Calu3 (cell line): ENCODE measurements at regions not wholly inside any gene's neighbourhood (a gene's known extent, or its start where the extent isn't known, plus 50 kb on each side); places are given as distances from the start of the nearest gene placed in this dataset.

Experiments used
- BruUV-seq: library from RNA; stranded (reverse); fragments of 400-500 nt; replicated peaks from 2 replicates; lab custom pipeline; 2021; lab: Mats Ljungman, UMichigan
- CTCF ChIA-PET: fragments of 300-600 bp; sonication (Branson Sonifier 250); formaldehyde crosslinking; loops from one replicate; lab custom pipeline; 2022; ENCODE audit warnings: antibody characterized with exemption; lab: Charles Lee
- DNase-seq: peaks from one replicate; pipeline ENCODE4 v3.0.0; 2022
- H3K27ac Mint-ChIP-seq: one replicate; pipeline ENCODE4 v1.8.0; 2022; ENCODE audit warnings: mixed read lengths; ENCODE audit not compliant: unreplicated experiment
- H3K27me3 Mint-ChIP-seq: one replicate; pipeline ENCODE4 v1.8.0; 2022; ENCODE audit warnings: mixed read lengths; ENCODE audit not compliant: unreplicated experiment
- H3K36me3 Mint-ChIP-seq: one replicate; pipeline ENCODE4 v1.8.0; 2022; ENCODE audit warnings: mild to moderate bottlenecking, moderate library complexity, mixed read lengths; ENCODE audit not compliant: insufficient read depth, unreplicated experiment
- H3K4me1 Mint-ChIP-seq: one replicate; pipeline ENCODE4 v1.8.0; 2022; ENCODE audit warnings: mild to moderate bottlenecking, low read depth, mixed read lengths; ENCODE audit not compliant: unreplicated experiment
- H3K4me3 Mint-ChIP-seq: one replicate; pipeline ENCODE4 v1.8.0; 2022; ENCODE audit warnings: mild to moderate bottlenecking, low read depth, moderate library complexity, mixed read lengths; ENCODE audit not compliant: unreplicated experiment
- H3K9me3 Mint-ChIP-seq: one replicate; pipeline ENCODE4 v1.8.0; 2022; ENCODE audit warnings: low read depth, mixed read lengths; ENCODE audit not compliant: unreplicated experiment
- CTCF ChIP-seq: fragments of 200-600 bp; IDR thresholded peaks from one replicate; pipeline ENCODE4 v1.8.0; 2022; ENCODE audit warnings: antibody characterized with exemption; ENCODE audit not compliant: unreplicated experiment
- intact Hi-C: fragments of 100-400 bp; cut with micrococcal nuclease; formaldehyde crosslinking; loops from one replicate; pipeline ENCODE4 v1.10.0; 2022; ENCODE audit not compliant: unreplicated experiment

- no TSS peak for BruUV-seq
- H3K9me3 Mint-ChIP-seq, result no peaks in the 10 kb centered on the region
- DNase-seq, result no peak
- no peak overlapping the region for H3K27ac Mint-ChIP-seq
- H3K4me1 Mint-ChIP-seq, result no peaks in the 10 kb centered on the region
- no peaks in the 10 kb centered on the region for H3K27me3 Mint-ChIP-seq
- CTCF ChIA-PET, result interaction anchor here (0.6 kb wide), 1 partner anchor 1115 kb away, joined by 3 read pairs; no protein-coding TSS in a partner anchor
- H3K4me3 Mint-ChIP-seq, result no peak overlapping the region
- H3K36me3 Mint-ChIP-seq, result no peaks in the 10 kb centered on the region
- intact Hi-C loops, result no loop called here
- TF ChIP-seq CTCF, result no peak
Measured at GRCh38 chr3:143203848-143204247, 84.3 kb downstream of the CHST2 start.

- no peak for TF ChIP-seq CTCF
- no peak for DNase-seq
- CTCF ChIA-PET, result interaction anchor here (0.7 kb wide), 1 partner anchor 281 kb away, joined by 4 read pairs; no protein-coding TSS in a partner anchor
- intact Hi-C loops, result no loop called here
- Mint-ChIP-seq H3K36me3 (no peaks in the 10 kb centered on the region), H3K4me3 (no peak overlapping the region), H3K4me1 (no peaks in the 10 kb centered on the region), H3K27me3 (no peaks in the 10 kb centered on the region), H3K9me3 (no peaks in the 10 kb centered on the region), H3K27ac (no peak overlapping the region)
- BruUV-seq, result no TSS peak
Measured at GRCh38 chr3:143206955-143207337, 87.4 kb downstream of the CHST2 start.

- TF ChIP-seq CTCF, result no peak
- no peak overlapping the region for H3K4me3 Mint-ChIP-seq
- BruUV-seq, result no TSS peak
- no peak overlapping the region for H3K27ac Mint-ChIP-seq
- no peaks in the 10 kb centered on the region for H3K27me3 Mint-ChIP-seq
- no peaks in the 10 kb centered on the region for H3K36me3 Mint-ChIP-seq
- intact Hi-C loops, result no loop called here
- H3K9me3 Mint-ChIP-seq, result no peaks in the 10 kb centered on the region
- CTCF ChIA-PET, result interaction anchor here (0.7 kb wide), 1 partner anchor 281 kb away, joined by 4 read pairs; no protein-coding TSS in a partner anchor
- no peaks in the 10 kb centered on the region for H3K4me1 Mint-ChIP-seq
- no peak for DNase-seq
Measured at GRCh38 chr3:143207338-143207961, 87.9 kb downstream of the CHST2 start.

- Mint-ChIP-seq H3K9me3 (no peaks in the 10 kb centered on the region), H3K4me1 (no peaks in the 10 kb centered on the region), H3K27me3 (no peaks in the 10 kb centered on the region), H3K27ac (no peak overlapping the region), H3K4me3 (no peak overlapping the region), H3K36me3 (no peaks in the 10 kb centered on the region)
- TF ChIP-seq CTCF, result no peak
- no TSS peak for BruUV-seq
- DNase-seq, result no peak
- intact Hi-C loops, result no loop called here
- CTCF ChIA-PET, result no interaction called here
Measured at GRCh38 chr3:143208976-143209714, 89.6 kb downstream of the CHST2 start.
